ENCODE measurements at regions not wholly inside any gene's neighbourhood (a gene's known extent, or its start where the extent isn't known, plus 50 kb on each side); places are given as distances from the start of the nearest gene placed in this dataset.

GRCh38 chr5:35457912-35458823, 159.5 kb upstream of the SPEF2 start:
- TF ChIP-seq CTCF (conservative IDR thresholded peaks at IDR 0.05 in 1 of 2, IDR thresholded peaks at IDR 0.05 in 1 of 2; ENCODE audit: low read depth in 1 of 2, low read length in 2 of 2): no peak
- no peak for TF ChIP-seq EZH2 (IDR thresholded peaks at IDR 0.05; ENCODE audit: low read length, missing control alignments)

Measured in fibroblast of lung (primary cell).